ENCODE measurements at regions not wholly inside any gene's neighbourhood (a gene's known extent, or its start where the extent isn't known, plus 50 kb on each side); places are given as distances from the start of the nearest gene placed in this dataset.

- no peak for DNase-seq (ENCODE audit: low read depth, low spot score)
- ChIA-PET POLR2A (no interaction called here), CTCF (no interaction called here)
- no peaks in the 10 kb centered on the region for H3K9me1 ChIP-seq (replicated peaks; ENCODE audit: control insufficient read depth, extremely low read depth, insufficient read depth, low read length)
- no peak overlapping the region for H3K9ac ChIP-seq (replicated peaks; ENCODE audit: extremely low read depth, insufficient read depth, low read length)
- no peak overlapping the region for H2AFZ ChIP-seq (ENCODE audit: low read depth, low read length)
- H3K4me2 ChIP-seq (ENCODE audit: insufficient read depth, low read length) = no peak overlapping the region
- H3K27ac ChIP-seq (ENCODE audit: insufficient read depth, low read depth, low read length) = peak overlapping the region; percentile 18
- no peak overlapping the region for H3K4me3 ChIP-seq (replicated peaks in 1 of 3; ENCODE audit: insufficient read depth in 1 of 3, low read depth in 1 of 3, low read length in 3 of 3)
- no peaks in the 10 kb centered on the region for H3K27me3 ChIP-seq (ENCODE audit: control insufficient read depth in 2 of 2, insufficient read depth in 2 of 2, low read length in 2 of 2)
- no peaks in the 10 kb centered on the region for H3K36me3 ChIP-seq (ENCODE audit: control insufficient read depth in 2 of 2, extremely low read depth in 1 of 2, insufficient read depth in 2 of 2, low read length in 2 of 2)
- BruUV-seq (replicated peaks) = no TSS peak
- H4K20me1 ChIP-seq (replicated peaks; ENCODE audit: control insufficient read depth, extremely low read depth, insufficient read depth, low read length) = no peaks in the 10 kb centered on the region
- no peak for TF ChIP-seq EZH2 (IDR thresholded peaks at IDR 0.05; ENCODE audit: borderline replicate concordance, low read depth, low read length, severe bottlenecking)
- TF ChIP-seq, protein P1, sequence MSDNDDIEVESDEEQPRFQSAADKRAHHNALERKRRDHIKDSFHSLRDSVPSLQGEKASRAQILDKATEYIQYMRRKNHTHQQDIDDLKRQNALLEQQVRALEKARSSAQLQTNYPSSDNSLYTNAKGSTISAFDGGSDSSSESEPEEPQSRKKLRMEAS (IDR thresholded peaks at IDR 0.05; ENCODE audit: insufficient read depth, insufficient read length) = no peak
- no peak for TF ChIP-seq POLR2AphosphoS5 (IDR thresholded peaks at IDR 0.05; ENCODE audit: insufficient read depth, low read depth, low read length)
- TF ChIP-seq MYC (IDR thresholded peaks at IDR 0.05; ENCODE audit: low read depth, low read length) = no peak
- TF ChIP-seq POLR2A (IDR thresholded peaks at IDR 0.05; ENCODE audit: low read depth, low read length) = no peak
- no peak for TF ChIP-seq GATA2 (IDR thresholded peaks at IDR 0.05; ENCODE audit: insufficient read depth, insufficient read length, low read depth, low read length)
- TF ChIP-seq CTCF (IDR thresholded peaks at IDR 0.05; ENCODE audit: extremely low read depth in 1 of 2, insufficient read depth in 1 of 2, low read depth in 1 of 2, low read length in 2 of 2) = no peak
- no peak for TF ChIP-seq JUN (IDR thresholded peaks at IDR 0.05; ENCODE audit: borderline replicate concordance, insufficient read depth, insufficient read length, low read depth)
- no peak for TF ChIP-seq FOS (IDR thresholded peaks at IDR 0.05; ENCODE audit: borderline replicate concordance, insufficient read depth, low read length)
- no peaks in the 10 kb centered on the region for H3K79me2 ChIP-seq (ENCODE audit: control insufficient read depth, insufficient read depth, low read length)
- FAIRE-seq = no peak
- peaks cover 9% of the 10 kb centered on the region for H3K4me1 ChIP-seq (ENCODE audit: control insufficient read depth, extremely low read depth, insufficient read depth, low read length)
- intact Hi-C loops (cut with micrococcal nuclease) (no loop called here), dilution Hi-C loops (cut with MboI; ENCODE audit: extremely low pct_ligation_motif_present, low sequenced_read_pairs) (no loop called here)
- no peaks in the 10 kb centered on the region for H3K9me3 ChIP-seq (replicated peaks; ENCODE audit: control insufficient read depth, insufficient read depth, low read length)
Observed at GRCh38 chr20:63130658-63131577, 85.0 kb downstream of the YTHDF1 start.
